Vagina (tissue), 2 donors: ENCODE measurements at regions not wholly inside any gene's neighbourhood (a gene's known extent, or its start where the extent isn't known, plus 50 kb on each side); places are given as distances from the start of the nearest gene placed in this dataset.

Experiments used
- DNase-seq, 2 donors: peaks; one replicate each; pipeline ENCODE4 v3.0.0-alpha.2; 2017; ENCODE audit errors: extremely low spot score in 2 of 2
- H3K27ac ChIP-seq: fragments of 200-600 bp; sonication (generic); one replicate; pipeline ENCODE4 v1.5.1; 2019
- H3K27me3 ChIP-seq: fragments of 200-600 bp; sonication (generic); one replicate; pipeline ENCODE4 v1.5.1; 2019
- H3K36me3 ChIP-seq, 2 donors: fragments of 200-600 bp; sonication (generic); one replicate each; pipeline ENCODE4 v1.5.1; 2017 to 2019
- H3K4me1 ChIP-seq: fragments of 200-600 bp; sonication (generic); one replicate; pipeline ENCODE4 v1.5.1; 2019
- H3K4me3 ChIP-seq, 2 donors: fragments of 200-600 bp; sonication (generic); 1 replicate in 1 of 2; 2 replicates in 1 of 2; pipeline ENCODE4 v1.5.1; 2016 to 2019
- H3K9me3 ChIP-seq: fragments of 200-600 bp; sonication (generic); one replicate; pipeline ENCODE4 v1.5.1; 2019
- CTCF ChIP-seq, 3 experiments: fragments of 450-650 bp in 2 of 3; fragments of 200-600 bp in 1 of 3; sonication (generic) in 1 of 3; IDR thresholded peaks; one replicate each; pipeline ENCODE4 v1.5.1; 2017 to 2019; ENCODE audit warnings: antibody characterized with exemption in 3 of 3, mild to moderate bottlenecking in 2 of 3, moderate library complexity in 2 of 3
- POLR2A ChIP-seq, 2 donors: fragments of 450-650 bp; IDR thresholded peaks; one replicate each; pipeline ENCODE4 v1.6.1; 2017; ENCODE audit warnings: antibody characterized with exemption in 2 of 2, mild to moderate bottlenecking in 2 of 2, moderate library complexity in 2 of 2
- POLR2AphosphoS5 ChIP-seq, 2 donors: sonication (generic); formaldehyde crosslinking; IDR thresholded peaks; one replicate each; pipeline ENCODE4 v1.9.0; 2017; ENCODE audit warnings: antibody characterized with exemption in 2 of 2, mild to moderate bottlenecking in 2 of 2, low read depth in 1 of 2; ENCODE audit not compliant: insufficient read depth in 1 of 2
- intact Hi-C: fragments of 100-400 bp; cut with DNase I; formaldehyde crosslinking; loops from one replicate; pipeline ENCODE4 v1.15.1; 2023

- no peak overlapping the region for H3K4me3 ChIP-seq
- H3K9me3 ChIP-seq, result no peaks in the 10 kb centered on the region
- TF ChIP-seq POLR2A (IDR thresholded peaks at IDR 0.05), result no peak
- no peak for TF ChIP-seq CTCF (IDR thresholded peaks at IDR 0.05)
- no peak for TF ChIP-seq POLR2AphosphoS5 (IDR thresholded peaks at IDR 0.05; ENCODE audit: insufficient read depth in 1 of 2, low read depth in 1 of 2)
- intact Hi-C loops, result no loop called here
- DNase-seq, result no peak
- no peaks in the 10 kb centered on the region for H3K27me3 ChIP-seq
- no peaks in the 10 kb centered on the region for H3K4me1 ChIP-seq
- H3K27ac ChIP-seq, result no peak overlapping the region
- H3K36me3 ChIP-seq, result no peaks in the 10 kb centered on the region
Observed at GRCh38 chr5:113824307-113824706, 310.8 kb downstream of the YTHDC2 start.

DNA sequence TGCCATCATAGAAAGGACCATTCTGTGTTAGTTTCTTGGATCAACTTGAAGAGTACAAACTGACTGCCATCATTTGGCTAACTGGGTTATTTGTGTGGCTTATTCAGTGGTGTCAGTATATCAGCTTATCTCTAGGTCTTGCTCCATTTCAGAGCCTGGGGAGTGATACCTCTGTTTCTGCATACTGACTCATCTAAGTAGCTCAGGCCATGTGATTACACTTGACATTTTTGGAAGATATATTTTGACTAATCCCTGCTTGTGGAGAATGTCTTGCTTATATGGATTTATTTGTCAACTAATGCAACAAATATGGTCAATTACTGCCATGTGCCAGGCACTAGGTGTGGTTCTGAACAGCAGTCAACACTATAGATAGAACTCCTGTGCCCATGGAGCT, 311.7 kb downstream of the YTHDC2 start:
- no peaks in the 10 kb centered on the region for H3K4me1 ChIP-seq
- TF ChIP-seq POLR2A (IDR thresholded peaks at IDR 0.05) (no peak), CTCF (IDR thresholded peaks at IDR 0.05) (no peak), POLR2AphosphoS5 (IDR thresholded peaks at IDR 0.05; ENCODE audit: insufficient read depth in 1 of 2, low read depth in 1 of 2) (no peak)
- no peak overlapping the region for H3K27ac ChIP-seq
- no peak for DNase-seq
- no peaks in the 10 kb centered on the region for H3K9me3 ChIP-seq
- no peaks in the 10 kb centered on the region for H3K27me3 ChIP-seq
- no peaks in the 10 kb centered on the region for H3K36me3 ChIP-seq
- intact Hi-C loops, result no loop called here
- no peak overlapping the region for H3K4me3 ChIP-seq

DNA sequence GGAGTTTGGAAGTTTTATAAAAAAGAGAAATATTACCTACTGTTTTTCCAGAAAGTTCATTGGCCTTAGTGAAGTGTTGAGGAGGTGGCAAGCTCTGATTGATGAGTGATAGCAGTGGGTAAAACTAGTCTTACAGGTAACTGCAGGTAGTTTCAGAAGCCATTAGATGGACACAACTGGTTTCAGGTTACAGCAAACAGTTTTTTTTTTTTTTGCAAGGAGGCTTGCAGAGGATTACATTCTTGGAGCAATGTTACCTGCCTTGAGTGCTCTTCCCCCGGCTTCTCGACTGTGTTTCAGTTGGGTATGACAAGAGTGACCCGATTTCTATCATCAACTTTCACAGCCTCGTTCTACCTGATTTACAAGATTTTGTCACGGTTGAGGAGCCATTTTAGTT, 333.4 kb downstream of the YTHDC2 start:
- Histone ChIP-seq H3K36me3 (no peaks in the 10 kb centered on the region), H3K9me3 (no peaks in the 10 kb centered on the region), H3K27ac (no peak overlapping the region), H3K4me1 (no peaks in the 10 kb centered on the region), H3K4me3 (no peak overlapping the region), H3K27me3 (no peaks in the 10 kb centered on the region)
- TF ChIP-seq POLR2A (IDR thresholded peaks at IDR 0.05) (no peak), POLR2AphosphoS5 (IDR thresholded peaks at IDR 0.05; ENCODE audit: insufficient read depth in 1 of 2, low read depth in 1 of 2) (no peak), CTCF (IDR thresholded peaks at IDR 0.05) (no peak)
- intact Hi-C loops, result no loop called here
- no peak for DNase-seq

DNA sequence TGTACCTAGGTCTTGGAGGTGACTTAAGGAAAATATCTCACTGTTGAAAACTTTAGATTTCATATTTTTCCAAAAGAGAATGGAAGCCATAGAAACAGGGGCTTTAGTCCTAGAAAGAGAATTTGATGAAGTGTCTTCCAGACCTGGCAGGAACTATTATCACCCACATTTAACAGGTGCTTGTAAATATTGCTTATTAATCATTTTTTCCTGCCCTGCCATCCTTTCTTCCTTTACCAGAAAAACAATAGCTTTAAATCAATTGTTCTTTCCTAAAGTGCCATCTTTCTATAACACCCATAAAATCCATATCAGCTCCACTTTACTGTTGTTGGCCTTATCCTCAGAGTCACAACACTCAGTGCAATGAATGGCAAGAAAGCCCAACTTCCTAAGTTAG, 350.9 kb downstream of the YTHDC2 start:
- Histone ChIP-seq H3K27me3 (no peaks in the 10 kb centered on the region), H3K4me1 (no peaks in the 10 kb centered on the region), H3K9me3 (no peaks in the 10 kb centered on the region), H3K4me3 (no peak overlapping the region), H3K27ac (no peak overlapping the region), H3K36me3 (no peaks in the 10 kb centered on the region)
- TF ChIP-seq CTCF (IDR thresholded peaks at IDR 0.05) (no peak), POLR2A (IDR thresholded peaks at IDR 0.05) (no peak), POLR2AphosphoS5 (IDR thresholded peaks at IDR 0.05; ENCODE audit: insufficient read depth in 1 of 2, low read depth in 1 of 2) (no peak)
- intact Hi-C loops, result no loop called here
- DNase-seq, result no peak

GRCh38 chr5:113866763-113867162, 353.3 kb downstream of the YTHDC2 start:
- Histone ChIP-seq H3K4me3 (no peak overlapping the region), H3K36me3 (no peaks in the 10 kb centered on the region), H3K27ac (no peak overlapping the region), H3K9me3 (no peaks in the 10 kb centered on the region), H3K4me1 (no peaks in the 10 kb centered on the region), H3K27me3 (no peaks in the 10 kb centered on the region)
- intact Hi-C loops, result no loop called here
- DNase-seq, result no peak
- TF ChIP-seq CTCF (IDR thresholded peaks at IDR 0.05), result no peak
- no peak for TF ChIP-seq POLR2A (IDR thresholded peaks at IDR 0.05)
- no peak for TF ChIP-seq POLR2AphosphoS5 (IDR thresholded peaks at IDR 0.05; ENCODE audit: insufficient read depth in 1 of 2, low read depth in 1 of 2)
